Cardiac muscle cell (in vitro differentiated cells and primary cell): ENCODE measurements at regions not wholly inside any gene's neighbourhood (a gene's known extent, or its start where the extent isn't known, plus 50 kb on each side); places are given as distances from the start of the nearest gene placed in this dataset.
"Not testable (repeated sequence)": the region's sequence is repeated elsewhere in the genome, so short reads cannot be mapped to it uniquely, and the experiment has no call there.

ENCODE experiments used
- DNase-seq, 2 donors: peaks; one replicate each; pipeline versions ENCODE4 v3.0.0 to v3.0.0-alpha.2; 2010 to 2017; ENCODE audit warnings: low read depth in 1 of 2, low spot score in 1 of 2
- H3K27ac ChIP-seq: fragments of 200-600 bp; sonication (generic); 2 replicates; pipeline ENCODE4 v1.5.1; 2016
- H3K27me3 ChIP-seq: fragments of 200-600 bp; sonication (generic); 2 replicates; pipeline ENCODE4 v1.6.0; 2016; ENCODE audit warnings: control low read depth
- H3K36me3 ChIP-seq: fragments of 200-600 bp; sonication (generic); 2 replicates; pipeline ENCODE4 v1.5.1; 2016; ENCODE audit warnings: control low read depth
- H3K4me1 ChIP-seq: fragments of 200-600 bp; sonication (generic); 2 replicates; pipeline ENCODE4 v1.8.1; 2017; ENCODE audit warnings: low read depth, mild to moderate bottlenecking, mixed run types
- H3K4me3 ChIP-seq: fragments of 200-600 bp; sonication (generic); 2 replicates; pipeline ENCODE4 v1.5.1; 2016; ENCODE audit warnings: mild to moderate bottlenecking
- H3K9me3 ChIP-seq: fragments of 200-600 bp; sonication (generic); 2 replicates; pipeline ENCODE4 v1.5.1; 2017; ENCODE audit warnings: low read depth, mild to moderate bottlenecking, control low read depth
- CTCF ChIP-seq: IDR thresholded peaks from 2 replicates; pipeline ENCODE4 v1.5.1; 2012; ENCODE audit warnings: low read depth, mild to moderate bottlenecking, low read length

- no peak for TF ChIP-seq CTCF
- Histone ChIP-seq H3K27ac (no peak overlapping the region), H3K36me3 (no peaks in the 10 kb centered on the region), H3K9me3 (no peaks in the 10 kb centered on the region), H3K4me3 (no peak overlapping the region), H3K27me3 (peaks cover 9% of the 10 kb centered on the region), H3K4me1 (no peaks in the 10 kb centered on the region)
- DNase-seq, result no peak
Measured at GRCh38 chr3:139264375-139264774, 79.4 kb upstream of the MRPS22 start.

GRCh38 chr3:139265131-139266016 lies 78.4 kb upstream of the MRPS22 start:
- TF ChIP-seq CTCF, result no peak
- Histone ChIP-seq H3K27ac (no peak overlapping the region), H3K9me3 (no peaks in the 10 kb centered on the region), H3K4me1 (no peaks in the 10 kb centered on the region), H3K4me3 (no peak overlapping the region), H3K27me3 (peaks cover 4% of the 10 kb centered on the region), H3K36me3 (no peaks in the 10 kb centered on the region)
- no peak for DNase-seq

DNA sequence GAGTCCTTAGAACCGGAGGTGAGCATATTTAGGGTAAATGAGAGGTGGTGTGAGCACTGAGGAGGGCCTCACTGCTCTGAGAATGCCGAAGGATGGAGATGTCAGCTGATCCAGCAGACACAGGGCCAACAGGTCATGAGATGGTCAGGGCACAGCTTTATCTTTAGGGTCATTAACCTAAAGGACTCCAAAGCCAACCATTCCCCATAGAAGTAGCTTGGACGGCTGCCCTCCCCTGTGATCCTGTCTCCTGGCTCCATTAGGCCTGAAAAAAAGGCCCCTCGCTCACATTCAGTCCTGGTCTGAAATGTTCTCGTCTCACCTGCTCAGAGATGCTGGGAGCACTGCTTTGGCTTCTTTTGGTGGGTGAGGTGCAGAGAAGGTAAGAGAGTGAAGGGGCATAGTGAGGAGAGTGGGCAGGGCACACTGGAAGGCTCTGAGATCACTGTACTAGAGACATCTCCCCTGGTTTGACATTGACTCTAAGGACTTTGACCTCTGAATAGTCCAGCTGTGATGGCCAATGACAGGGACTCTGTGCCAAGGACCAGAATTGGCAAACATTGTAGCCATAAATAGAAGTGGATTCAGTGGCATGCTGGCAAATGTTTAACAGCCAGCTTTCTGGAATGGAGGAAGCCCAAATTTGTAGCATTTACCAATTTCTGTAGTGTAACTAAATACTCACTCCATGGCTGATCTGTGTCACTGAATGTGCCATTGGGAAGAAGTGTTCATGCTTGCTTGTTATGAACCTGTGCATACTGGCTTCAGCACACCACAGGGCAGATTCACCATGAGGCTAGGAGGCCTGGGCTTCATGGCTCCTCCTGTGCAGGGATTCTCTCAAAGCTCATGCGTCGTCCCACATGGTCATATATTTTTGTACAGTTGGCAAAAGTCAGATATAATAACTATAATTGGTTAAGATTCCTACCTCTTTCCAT lies 76.2 kb upstream of the MRPS22 start:
- H3K27ac ChIP-seq, result no peak overlapping the region
- TF ChIP-seq CTCF, result no peak
- H3K27me3 ChIP-seq, result peaks cover 4% of the 10 kb centered on the region
- no peaks in the 10 kb centered on the region for H3K9me3 ChIP-seq
- DNase-seq, result no peak
- no peaks in the 10 kb centered on the region for H3K36me3 ChIP-seq
- no peaks in the 10 kb centered on the region for H3K4me1 ChIP-seq
- H3K4me3 ChIP-seq, result no peak overlapping the region

DNA sequence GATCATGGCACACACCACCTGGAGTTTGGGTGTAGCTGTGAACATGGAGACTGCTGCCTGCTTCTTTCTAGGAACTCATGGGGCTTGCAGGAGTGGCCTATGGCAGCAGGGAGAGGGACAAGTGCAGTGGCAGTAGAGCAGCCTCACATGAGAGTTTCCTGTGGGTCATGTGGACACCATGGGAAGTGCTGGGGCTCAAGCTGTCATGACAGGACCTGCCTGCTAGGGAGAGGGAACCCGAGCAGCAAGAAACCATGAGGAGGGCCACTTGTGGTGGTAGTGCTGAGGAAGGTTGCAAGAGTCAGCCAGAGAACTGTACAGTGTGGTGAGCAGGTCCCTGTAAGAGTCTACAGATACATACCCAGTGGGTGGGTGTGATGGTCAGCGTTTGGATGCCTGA lies 73.8 kb upstream of the MRPS22 start:
- H3K4me3 ChIP-seq, result no peak overlapping the region
- H3K9me3 ChIP-seq, result no peaks in the 10 kb centered on the region
- no peak for DNase-seq
- no peak overlapping the region for H3K27ac ChIP-seq
- H3K27me3 ChIP-seq, result no peaks in the 10 kb centered on the region
- H3K36me3 ChIP-seq, result no peaks in the 10 kb centered on the region
- TF ChIP-seq CTCF, result no peak
- H3K4me1 ChIP-seq, result no peaks in the 10 kb centered on the region

GRCh38 chr3:139270652-139271051 lies 73.2 kb upstream of the MRPS22 start:
- not testable (repeated sequence) for H3K36me3 ChIP-seq, H3K9me3 ChIP-seq, H3K27ac ChIP-seq, DNase-seq, H3K4me1 ChIP-seq, H3K27me3 ChIP-seq, H3K4me3 ChIP-seq
